PC-9 (cell line): ENCODE measurements at regions not wholly inside any gene's neighbourhood (a gene's known extent, or its start where the extent isn't known, plus 50 kb on each side); places are given as distances from the start of the nearest gene placed in this dataset.

Source experiments
- EZH2 ChIP-seq: fragments of 200-600 bp; sonication (generic); IDR thresholded peaks from 2 replicates; pipeline ENCODE4 v1.8.0; 2017; ENCODE audit warnings: antibody characterized with exemption, low read depth
- TF ChIP-seq, protein P1 (sequence below): fragments of 200-600 bp; sonication (generic); conservative IDR thresholded peaks from 2 replicates; pipeline ENCODE4 v1.6.1; 2017; ENCODE audit warnings: mixed run types, antibody characterized with exemption, mild to moderate bottlenecking, moderate library complexity

DNA sequence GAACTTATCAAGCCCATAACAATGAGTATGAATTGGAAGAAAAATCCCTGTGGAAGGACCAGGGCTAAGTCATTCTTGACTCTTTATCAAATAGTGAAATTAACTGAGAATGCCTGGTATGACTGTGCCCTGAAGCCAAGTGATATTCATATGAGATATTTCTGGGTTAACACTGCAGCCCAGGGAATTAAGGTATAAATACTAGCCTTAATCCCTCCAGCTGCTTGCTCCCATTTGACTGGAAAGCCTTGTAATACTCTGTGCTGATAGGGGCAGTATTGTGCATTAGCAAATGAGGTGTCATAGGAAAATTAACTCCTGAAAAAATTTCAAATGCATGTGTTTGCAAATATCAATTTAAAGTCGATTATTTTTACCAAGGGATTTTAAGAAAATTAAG, 568.8 kb downstream of the LMO4 start:
- TF ChIP-seq EZH2, result no peak
- TF ChIP-seq, protein P1, sequence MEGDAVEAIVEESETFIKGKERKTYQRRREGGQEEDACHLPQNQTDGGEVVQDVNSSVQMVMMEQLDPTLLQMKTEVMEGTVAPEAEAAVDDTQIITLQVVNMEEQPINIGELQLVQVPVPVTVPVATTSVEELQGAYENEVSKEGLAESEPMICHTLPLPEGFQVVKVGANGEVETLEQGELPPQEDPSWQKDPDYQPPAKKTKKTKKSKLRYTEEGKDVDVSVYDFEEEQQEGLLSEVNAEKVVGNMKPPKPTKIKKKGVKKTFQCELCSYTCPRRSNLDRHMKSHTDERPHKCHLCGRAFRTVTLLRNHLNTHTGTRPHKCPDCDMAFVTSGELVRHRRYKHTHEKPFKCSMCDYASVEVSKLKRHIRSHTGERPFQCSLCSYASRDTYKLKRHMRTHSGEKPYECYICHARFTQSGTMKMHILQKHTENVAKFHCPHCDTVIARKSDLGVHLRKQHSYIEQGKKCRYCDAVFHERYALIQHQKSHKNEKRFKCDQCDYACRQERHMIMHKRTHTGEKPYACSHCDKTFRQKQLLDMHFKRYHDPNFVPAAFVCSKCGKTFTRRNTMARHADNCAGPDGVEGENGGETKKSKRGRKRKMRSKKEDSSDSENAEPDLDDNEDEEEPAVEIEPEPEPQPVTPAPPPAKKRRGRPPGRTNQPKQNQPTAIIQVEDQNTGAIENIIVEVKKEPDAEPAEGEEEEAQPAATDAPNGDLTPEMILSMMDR, result no peak
